GM23338 (cell line): ENCODE measurements at regions not wholly inside any gene's neighbourhood (a gene's known extent, or its start where the extent isn't known, plus 50 kb on each side); places are given as distances from the start of the nearest gene placed in this dataset.

Source experiments
- ATAC-seq: fragments of 200-7000 bp; cut with Tn5 transposase; 3 replicates; pipeline ENCODE4 v1.9.1; 2020
- DNase-seq: peaks from one replicate; pipeline ENCODE4 v3.0.0-alpha.2; 2015; ENCODE audit warnings: low spot score
- H2AFZ ChIP-seq: fragments of 200-600 bp; sonication (generic); 2 replicates; pipeline ENCODE4 v1.8.0; 2016; ENCODE audit warnings: antibody characterized with exemption, mild to moderate bottlenecking, moderate library complexity
- H3F3A ChIP-seq: fragments of 200-600 bp; sonication (generic); replicated peaks from 2 replicates; pipeline ENCODE4 v1.8.0; 2017; ENCODE audit warnings: antibody characterized with exemption, mixed run types, low read depth
- H3K27ac ChIP-seq: fragments of 200-600 bp; sonication (generic); 2 replicates; pipeline ENCODE4 v1.6.1; 2016; ENCODE audit warnings: low read depth
- H3K27me3 ChIP-seq: fragments of 200-600 bp; sonication (generic); 2 replicates; pipeline ENCODE4 v1.8.0; 2016; ENCODE audit warnings: mild to moderate bottlenecking, mixed run types, moderate library complexity; ENCODE audit not compliant: insufficient read depth
- H3K36me3 ChIP-seq: fragments of 200-600 bp; sonication (generic); 2 replicates; pipeline ENCODE4 v1.8.0; 2016; ENCODE audit warnings: mild to moderate bottlenecking; ENCODE audit not compliant: insufficient read depth
- H3K4me1 ChIP-seq: fragments of 200-600 bp; sonication (generic); 2 replicates; pipeline ENCODE4 v1.8.0; 2016; ENCODE audit warnings: mild to moderate bottlenecking, moderate library complexity; ENCODE audit not compliant: insufficient read depth
- H3K4me2 ChIP-seq: fragments of 200-600 bp; sonication (generic); 2 replicates; pipeline ENCODE4 v1.7.1; 2017; ENCODE audit warnings: mixed run types
- H3K4me3 ChIP-seq: fragments of 200-600 bp; sonication (generic); 2 replicates; pipeline ENCODE4 v1.6.1; 2016; ENCODE audit warnings: mixed run types
- H3K79me2 ChIP-seq: fragments of 200-600 bp; sonication (generic); replicated peaks from 2 replicates; pipeline ENCODE4 v1.8.0; 2017; ENCODE audit warnings: mild to moderate bottlenecking; ENCODE audit not compliant: insufficient read depth
- H3K9me2 ChIP-seq: fragments of 200-600 bp; sonication (generic); 2 replicates; pipeline ENCODE4 v1.8.0; 2017; ENCODE audit not compliant: insufficient read depth
- H4K20me1 ChIP-seq: fragments of 200-600 bp; sonication (generic); replicated peaks from 2 replicates; pipeline ENCODE4 v1.8.0; 2017; ENCODE audit warnings: mild to moderate bottlenecking; ENCODE audit not compliant: insufficient read depth
- H3K27ac Mint-ChIP-seq: 2 replicates; pipeline ENCODE4 v1.8.0; 2020; ENCODE audit warnings: inconsistent platforms, mild to moderate bottlenecking, moderate library complexity, mixed read lengths
- H3K27me3 Mint-ChIP-seq: 3 replicates; pipeline ENCODE4 v1.8.0; 2022; ENCODE audit warnings: low read depth, mild to moderate bottlenecking, moderate library complexity, mixed read lengths, inconsistent platforms; ENCODE audit not compliant: insufficient read depth, poor library complexity
- H3K36me3 Mint-ChIP-seq: 3 replicates; pipeline ENCODE4 v1.8.0; 2021; ENCODE audit warnings: low read depth, mild to moderate bottlenecking, inconsistent platforms, moderate library complexity, mixed read lengths
- H3K4me1 Mint-ChIP-seq: 3 replicates; pipeline ENCODE4 v1.8.0; 2020; ENCODE audit warnings: mild to moderate bottlenecking, inconsistent platforms, mixed read lengths
- H3K4me3 Mint-ChIP-seq: 3 replicates; pipeline ENCODE4 v1.8.0; 2021; ENCODE audit warnings: moderate library complexity, mild to moderate bottlenecking, inconsistent platforms, mixed read lengths
- H3K9me3 Mint-ChIP-seq: 3 replicates; pipeline ENCODE4 v1.8.0; 2020; ENCODE audit warnings: moderate library complexity, mild to moderate bottlenecking, inconsistent platforms, mixed read lengths
- ETS1 ChIP-seq: IDR thresholded peaks from 2 replicates; pipeline ENCODE4 v1.6.1; 2016; ENCODE audit warnings: antibody characterized with exemption
- EZH2phosphoT487 ChIP-seq: fragments of 200-600 bp; sonication (generic); IDR thresholded peaks from one replicate; pipeline ENCODE4 v1.8.1; 2018; ENCODE audit warnings: antibody characterized with exemption; ENCODE audit not compliant: unreplicated experiment
- JUNB ChIP-seq: IDR thresholded peaks from one replicate; pipeline ENCODE4 v1.6.1; 2016; ENCODE audit warnings: antibody characterized with exemption; ENCODE audit not compliant: unreplicated experiment
- NANOG ChIP-seq: IDR thresholded peaks from 2 replicates; pipeline ENCODE4 v1.6.1; 2016; ENCODE audit warnings: antibody characterized with exemption, borderline replicate concordance
- REST ChIP-seq: IDR thresholded peaks from one replicate; pipeline ENCODE4 v1.6.1; 2018; ENCODE audit warnings: antibody characterized with exemption; ENCODE audit not compliant: unreplicated experiment
- STAT1 ChIP-seq: IDR thresholded peaks from one replicate; pipeline ENCODE4 v1.6.1; 2016; ENCODE audit warnings: antibody characterized with exemption; ENCODE audit not compliant: unreplicated experiment
- ZNF114 ChIP-seq: fragments of 250-450 bp; sonication (Bioruptor Pico); IDR thresholded peaks from 2 replicates; pipeline ENCODE4 v1.5.0; 2020; ENCODE audit warnings: mild to moderate bottlenecking, moderate library complexity
- ZNF331 ChIP-seq: fragments of 250-450 bp; sonication (Bioruptor Pico); IDR thresholded peaks from 2 replicates; pipeline ENCODE4 v1.5.0; 2020; ENCODE audit warnings: low read depth, mild to moderate bottlenecking, moderate library complexity
- ZNF462 ChIP-seq: fragments of 250-450 bp; sonication (Bioruptor Pico); IDR thresholded peaks from 2 replicates; pipeline ENCODE4 v1.5.0; 2020; ENCODE audit warnings: mild to moderate bottlenecking, moderate library complexity
- TF ChIP-seq, protein P1 (sequence below), 2 experiments: fragments of 200-600 bp in 1 of 2; sonication (generic) in 1 of 2; conservative IDR thresholded peaks; 2 replicates each; pipeline versions ENCODE4 v1.5.1 to v1.6.1; 2016 to 2017; ENCODE audit warnings: antibody characterized with exemption in 2 of 2, low read depth in 2 of 2, mild to moderate bottlenecking in 2 of 2, moderate library complexity in 1 of 2

DNA sequence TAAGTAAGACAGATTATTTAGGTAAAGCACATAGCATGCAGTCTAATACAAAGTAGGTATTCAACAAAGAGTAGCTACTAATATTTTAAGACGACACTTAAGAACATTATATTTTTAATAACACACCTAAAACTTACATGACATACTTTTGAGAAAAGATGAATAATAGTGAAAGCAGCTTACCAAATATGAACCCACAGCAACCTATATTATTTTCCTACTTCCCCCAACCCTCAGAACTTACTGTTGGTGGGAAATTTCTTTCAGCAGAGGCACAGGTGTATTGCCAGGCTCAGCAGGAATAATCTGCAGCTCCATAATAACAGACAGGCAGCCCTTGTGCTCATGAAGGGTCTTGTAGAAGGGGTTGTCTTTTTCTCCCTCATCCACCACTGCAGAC, 498.9 kb downstream of the GLUD2 start:
- H3F3A ChIP-seq = no peaks in the 10 kb centered on the region
- DNase-seq (no peak), ATAC-seq (no peak)
- no peaks in the 10 kb centered on the region for H4K20me1 ChIP-seq
- H3K4me2 ChIP-seq = no peak overlapping the region
- no peak for TF ChIP-seq STAT1
- TF ChIP-seq ZNF331 (CRISPR knock-in tag) = no peak
- TF ChIP-seq REST = no peak
- no peak for TF ChIP-seq JUNB
- TF ChIP-seq EZH2phosphoT487 = no peak
- TF ChIP-seq, protein P1, sequence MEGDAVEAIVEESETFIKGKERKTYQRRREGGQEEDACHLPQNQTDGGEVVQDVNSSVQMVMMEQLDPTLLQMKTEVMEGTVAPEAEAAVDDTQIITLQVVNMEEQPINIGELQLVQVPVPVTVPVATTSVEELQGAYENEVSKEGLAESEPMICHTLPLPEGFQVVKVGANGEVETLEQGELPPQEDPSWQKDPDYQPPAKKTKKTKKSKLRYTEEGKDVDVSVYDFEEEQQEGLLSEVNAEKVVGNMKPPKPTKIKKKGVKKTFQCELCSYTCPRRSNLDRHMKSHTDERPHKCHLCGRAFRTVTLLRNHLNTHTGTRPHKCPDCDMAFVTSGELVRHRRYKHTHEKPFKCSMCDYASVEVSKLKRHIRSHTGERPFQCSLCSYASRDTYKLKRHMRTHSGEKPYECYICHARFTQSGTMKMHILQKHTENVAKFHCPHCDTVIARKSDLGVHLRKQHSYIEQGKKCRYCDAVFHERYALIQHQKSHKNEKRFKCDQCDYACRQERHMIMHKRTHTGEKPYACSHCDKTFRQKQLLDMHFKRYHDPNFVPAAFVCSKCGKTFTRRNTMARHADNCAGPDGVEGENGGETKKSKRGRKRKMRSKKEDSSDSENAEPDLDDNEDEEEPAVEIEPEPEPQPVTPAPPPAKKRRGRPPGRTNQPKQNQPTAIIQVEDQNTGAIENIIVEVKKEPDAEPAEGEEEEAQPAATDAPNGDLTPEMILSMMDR (conservative IDR thresholded peaks at IDR 0.05; ENCODE audit: low read depth in 2 of 2) = no peak
- TF ChIP-seq ZNF462 (CRISPR knock-in tag) = no peak
- TF ChIP-seq ETS1 = no peak
- no peak for TF ChIP-seq NANOG
- TF ChIP-seq ZNF114 (CRISPR knock-in tag) = no peak
- H2AFZ ChIP-seq = no peak overlapping the region
- no peaks in the 10 kb centered on the region for H3K9me3 Mint-ChIP-seq
- H3K36me3 ChIP-seq = no peaks in the 10 kb centered on the region
- no peaks in the 10 kb centered on the region for H3K79me2 ChIP-seq
- H3K36me3 Mint-ChIP-seq = no peaks in the 10 kb centered on the region
- no peak overlapping the region for H3K27ac ChIP-seq
- no peak overlapping the region for H3K4me3 ChIP-seq
- H3K27me3 Mint-ChIP-seq = peaks cover 2% of the 10 kb centered on the region
- no peaks in the 10 kb centered on the region for H3K27me3 ChIP-seq
- H3K4me1 ChIP-seq = no peaks in the 10 kb centered on the region
- no peaks in the 10 kb centered on the region for H3K9me2 ChIP-seq
- H3K4me1 Mint-ChIP-seq = peaks cover 8% of the 10 kb centered on the region; the same call in 2 of the 3 replicates
- no peak overlapping the region for H3K27ac Mint-ChIP-seq
- no peak overlapping the region for H3K4me3 Mint-ChIP-seq
